ENCODE measurements at regions not wholly inside any gene's neighbourhood (a gene's known extent, or its start where the extent isn't known, plus 50 kb on each side); places are given as distances from the start of the nearest gene placed in this dataset.

- TF ChIP-seq STAT1 (IDR thresholded peaks at IDR 0.05; ENCODE audit: unreplicated experiment) (no peak), POLR2AphosphoS5 (IDR thresholded peaks at IDR 0.05; ENCODE audit: low read depth) (no peak), ZNF114 (CRISPR knock-in tag; IDR thresholded peaks at IDR 0.05) (no peak), EZH2 (IDR thresholded peaks at IDR 0.05; ENCODE audit: low read depth, unreplicated experiment) (no peak), JUNB (IDR thresholded peaks at IDR 0.05; ENCODE audit: unreplicated experiment) (no peak), NANOG (IDR thresholded peaks at IDR 0.05; ENCODE audit: borderline replicate concordance) (no peak), ZNF331 (CRISPR knock-in tag; IDR thresholded peaks at IDR 0.05; ENCODE audit: low read depth) (no peak), EZH2phosphoT487 (IDR thresholded peaks at IDR 0.05; ENCODE audit: unreplicated experiment) (no peak), CREB1 (CRISPR knock-in tag; IDR thresholded peaks at IDR 0.05; ENCODE audit: low read depth) (no peak), CTCF (conservative IDR thresholded peaks at IDR 0.05; ENCODE audit: low read depth in 2 of 2) (no peak)
- TF ChIP-seq, protein P1, sequence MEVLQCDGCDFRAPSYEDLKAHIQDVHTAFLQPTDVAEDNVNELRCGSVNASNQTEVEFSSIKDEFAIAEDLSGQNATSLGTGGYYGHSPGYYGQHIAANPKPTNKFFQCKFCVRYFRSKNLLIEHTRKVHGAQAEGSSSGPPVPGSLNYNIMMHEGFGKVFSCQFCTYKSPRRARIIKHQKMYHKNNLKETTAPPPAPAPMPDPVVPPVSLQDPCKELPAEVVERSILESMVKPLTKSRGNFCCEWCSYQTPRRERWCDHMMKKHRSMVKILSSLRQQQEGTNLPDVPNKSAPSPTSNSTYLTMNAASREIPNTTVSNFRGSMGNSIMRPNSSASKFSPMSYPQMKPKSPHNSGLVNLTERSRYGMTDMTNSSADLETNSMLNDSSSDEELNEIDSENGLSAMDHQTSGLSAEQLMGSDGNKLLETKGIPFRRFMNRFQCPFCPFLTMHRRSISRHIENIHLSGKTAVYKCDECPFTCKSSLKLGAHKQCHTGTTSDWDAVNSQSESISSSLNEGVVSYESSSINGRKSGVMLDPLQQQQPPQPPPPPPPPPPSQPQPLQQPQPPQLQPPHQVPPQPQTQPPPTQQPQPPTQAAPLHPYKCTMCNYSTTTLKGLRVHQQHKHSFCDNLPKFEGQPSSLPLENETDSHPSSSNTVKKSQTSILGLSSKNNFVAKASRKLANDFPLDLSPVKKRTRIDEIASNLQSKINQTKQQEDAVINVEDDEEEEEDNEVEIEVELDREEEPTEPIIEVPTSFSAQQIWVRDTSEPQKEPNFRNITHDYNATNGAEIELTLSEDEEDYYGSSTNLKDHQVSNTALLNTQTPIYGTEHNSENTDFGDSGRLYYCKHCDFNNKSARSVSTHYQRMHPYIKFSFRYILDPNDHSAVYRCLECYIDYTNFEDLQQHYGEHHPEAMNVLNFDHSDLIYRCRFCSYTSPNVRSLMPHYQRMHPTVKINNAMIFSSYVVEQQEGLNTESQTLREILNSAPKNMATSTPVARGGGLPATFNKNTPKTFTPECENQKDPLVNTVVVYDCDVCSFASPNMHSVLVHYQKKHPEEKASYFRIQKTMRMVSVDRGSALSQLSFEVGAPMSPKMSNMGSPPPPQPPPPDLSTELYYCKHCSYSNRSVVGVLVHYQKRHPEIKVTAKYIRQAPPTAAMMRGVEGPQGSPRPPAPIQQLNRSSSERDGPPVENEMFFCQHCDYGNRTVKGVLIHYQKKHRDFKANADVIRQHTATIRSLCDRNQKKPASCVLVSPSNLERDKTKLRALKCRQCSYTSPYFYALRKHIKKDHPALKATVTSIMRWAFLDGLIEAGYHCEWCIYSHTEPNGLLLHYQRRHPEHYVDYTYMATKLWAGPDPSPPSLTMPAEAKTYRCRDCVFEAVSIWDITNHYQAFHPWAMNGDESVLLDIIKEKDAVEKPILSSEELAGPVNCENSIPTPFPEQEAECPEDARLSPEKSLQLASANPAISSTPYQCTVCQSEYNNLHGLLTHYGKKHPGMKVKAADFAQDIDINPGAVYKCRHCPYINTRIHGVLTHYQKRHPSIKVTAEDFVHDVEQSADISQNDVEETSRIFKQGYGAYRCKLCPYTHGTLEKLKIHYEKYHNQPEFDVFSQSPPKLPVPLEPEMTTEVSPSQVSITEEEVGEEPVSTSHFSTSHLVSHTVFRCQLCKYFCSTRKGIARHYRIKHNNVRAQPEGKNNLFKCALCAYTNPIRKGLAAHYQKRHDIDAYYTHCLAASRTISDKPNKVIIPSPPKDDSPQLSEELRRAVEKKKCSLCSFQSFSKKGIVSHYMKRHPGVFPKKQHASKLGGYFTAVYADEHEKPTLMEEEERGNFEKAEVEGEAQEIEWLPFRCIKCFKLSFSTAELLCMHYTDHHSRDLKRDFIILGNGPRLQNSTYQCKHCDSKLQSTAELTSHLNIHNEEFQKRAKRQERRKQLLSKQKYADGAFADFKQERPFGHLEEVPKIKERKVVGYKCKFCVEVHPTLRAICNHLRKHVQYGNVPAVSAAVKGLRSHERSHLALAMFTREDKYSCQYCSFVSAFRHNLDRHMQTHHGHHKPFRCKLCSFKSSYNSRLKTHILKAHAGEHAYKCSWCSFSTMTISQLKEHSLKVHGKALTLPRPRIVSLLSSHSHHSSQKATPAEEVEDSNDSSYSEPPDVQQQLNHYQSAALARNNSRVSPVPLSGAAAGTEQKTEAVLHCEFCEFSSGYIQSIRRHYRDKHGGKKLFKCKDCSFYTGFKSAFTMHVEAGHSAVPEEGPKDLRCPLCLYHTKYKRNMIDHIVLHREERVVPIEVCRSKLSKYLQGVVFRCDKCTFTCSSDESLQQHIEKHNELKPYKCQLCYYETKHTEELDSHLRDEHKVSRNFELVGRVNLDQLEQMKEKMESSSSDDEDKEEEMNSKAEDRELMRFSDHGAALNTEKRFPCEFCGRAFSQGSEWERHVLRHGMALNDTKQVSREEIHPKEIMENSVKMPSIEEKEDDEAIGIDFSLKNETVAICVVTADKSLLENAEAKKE (CRISPR knock-in tag; IDR thresholded peaks at IDR 0.05): no peak
- TF ChIP-seq, protein P2, sequence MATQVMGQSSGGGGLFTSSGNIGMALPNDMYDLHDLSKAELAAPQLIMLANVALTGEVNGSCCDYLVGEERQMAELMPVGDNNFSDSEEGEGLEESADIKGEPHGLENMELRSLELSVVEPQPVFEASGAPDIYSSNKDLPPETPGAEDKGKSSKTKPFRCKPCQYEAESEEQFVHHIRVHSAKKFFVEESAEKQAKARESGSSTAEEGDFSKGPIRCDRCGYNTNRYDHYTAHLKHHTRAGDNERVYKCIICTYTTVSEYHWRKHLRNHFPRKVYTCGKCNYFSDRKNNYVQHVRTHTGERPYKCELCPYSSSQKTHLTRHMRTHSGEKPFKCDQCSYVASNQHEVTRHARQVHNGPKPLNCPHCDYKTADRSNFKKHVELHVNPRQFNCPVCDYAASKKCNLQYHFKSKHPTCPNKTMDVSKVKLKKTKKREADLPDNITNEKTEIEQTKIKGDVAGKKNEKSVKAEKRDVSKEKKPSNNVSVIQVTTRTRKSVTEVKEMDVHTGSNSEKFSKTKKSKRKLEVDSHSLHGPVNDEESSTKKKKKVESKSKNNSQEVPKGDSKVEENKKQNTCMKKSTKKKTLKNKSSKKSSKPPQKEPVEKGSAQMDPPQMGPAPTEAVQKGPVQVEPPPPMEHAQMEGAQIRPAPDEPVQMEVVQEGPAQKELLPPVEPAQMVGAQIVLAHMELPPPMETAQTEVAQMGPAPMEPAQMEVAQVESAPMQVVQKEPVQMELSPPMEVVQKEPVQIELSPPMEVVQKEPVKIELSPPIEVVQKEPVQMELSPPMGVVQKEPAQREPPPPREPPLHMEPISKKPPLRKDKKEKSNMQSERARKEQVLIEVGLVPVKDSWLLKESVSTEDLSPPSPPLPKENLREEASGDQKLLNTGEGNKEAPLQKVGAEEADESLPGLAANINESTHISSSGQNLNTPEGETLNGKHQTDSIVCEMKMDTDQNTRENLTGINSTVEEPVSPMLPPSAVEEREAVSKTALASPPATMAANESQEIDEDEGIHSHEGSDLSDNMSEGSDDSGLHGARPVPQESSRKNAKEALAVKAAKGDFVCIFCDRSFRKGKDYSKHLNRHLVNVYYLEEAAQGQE (IDR thresholded peaks at IDR 0.05; ENCODE audit: unreplicated experiment): no peak
- TF ChIP-seq, protein P3, sequence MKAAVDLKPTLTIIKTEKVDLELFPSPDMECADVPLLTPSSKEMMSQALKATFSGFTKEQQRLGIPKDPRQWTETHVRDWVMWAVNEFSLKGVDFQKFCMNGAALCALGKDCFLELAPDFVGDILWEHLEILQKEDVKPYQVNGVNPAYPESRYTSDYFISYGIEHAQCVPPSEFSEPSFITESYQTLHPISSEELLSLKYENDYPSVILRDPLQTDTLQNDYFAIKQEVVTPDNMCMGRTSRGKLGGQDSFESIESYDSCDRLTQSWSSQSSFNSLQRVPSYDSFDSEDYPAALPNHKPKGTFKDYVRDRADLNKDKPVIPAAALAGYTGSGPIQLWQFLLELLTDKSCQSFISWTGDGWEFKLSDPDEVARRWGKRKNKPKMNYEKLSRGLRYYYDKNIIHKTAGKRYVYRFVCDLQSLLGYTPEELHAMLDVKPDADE (IDR thresholded peaks at IDR 0.05): no peak
- H4K20me1 ChIP-seq (replicated peaks; ENCODE audit: insufficient read depth): no peaks in the 10 kb centered on the region
- peaks cover 6% of the 10 kb centered on the region; the same call in 1 of the 2 replicates for H3K4me1 ChIP-seq (ENCODE audit: insufficient read depth)
- no peaks in the 10 kb centered on the region for H3K27me3 ChIP-seq (ENCODE audit: insufficient read depth)
- peaks cover 5% of the 10 kb centered on the region for H3K27me3 Mint-ChIP-seq (ENCODE audit: insufficient read depth, low read depth, poor library complexity)
- H3K4me1 Mint-ChIP-seq: peaks cover 12% of the 10 kb centered on the region
- H3K4me3 Mint-ChIP-seq: no peak overlapping the region
- H3K36me3 ChIP-seq (ENCODE audit: insufficient read depth): no peaks in the 10 kb centered on the region
- no peak overlapping the region; the same call in 1 of the 2 replicates for H3K27ac Mint-ChIP-seq
- no peak overlapping the region for H3K27ac ChIP-seq (ENCODE audit: low read depth)
- no peak overlapping the region for H3K4me2 ChIP-seq
- ATAC-seq: no peak
- no peaks in the 10 kb centered on the region for H3K9me3 Mint-ChIP-seq
- H3K4me3 ChIP-seq: no peak overlapping the region
- H3K79me2 ChIP-seq (replicated peaks; ENCODE audit: insufficient read depth): no peaks in the 10 kb centered on the region
- H2AFZ ChIP-seq: no peak overlapping the region
- no peak for DNase-seq (ENCODE audit: low spot score)
- no peaks in the 10 kb centered on the region for H3F3A ChIP-seq (replicated peaks; ENCODE audit: low read depth)
- no peaks in the 10 kb centered on the region for H3K9me2 ChIP-seq (ENCODE audit: insufficient read depth)
- no peaks in the 10 kb centered on the region for H3K36me3 Mint-ChIP-seq (ENCODE audit: low read depth)
Observed at GRCh38 chr11:113547739-113548138, 72.5 kb upstream of the DRD2 start.
